ENCODE measurements at regions not wholly inside any gene's neighbourhood (a gene's known extent, or its start where the extent isn't known, plus 50 kb on each side); places are given as distances from the start of the nearest gene placed in this dataset.

DNA sequence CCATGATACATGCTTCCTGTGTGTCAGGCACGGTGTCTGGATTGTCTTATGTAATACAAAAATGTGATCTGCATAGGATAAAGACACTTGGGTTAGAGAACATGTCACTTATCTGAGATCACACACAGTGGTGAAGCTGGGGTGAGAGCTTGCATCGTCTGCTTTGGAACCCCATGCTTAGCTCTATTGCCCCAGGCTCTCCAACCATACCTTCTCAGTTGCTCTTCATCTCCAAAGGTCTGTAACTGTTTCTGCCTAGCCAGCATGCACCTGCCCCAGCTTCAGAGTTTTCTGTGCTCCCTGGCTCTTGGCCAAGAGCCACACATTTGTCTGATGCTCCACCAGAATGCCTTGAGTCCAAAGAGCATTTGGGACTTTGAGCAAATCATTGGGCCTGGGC lies 93.9 kb upstream of the COG2 start:
- TF ChIP-seq, protein P1, sequence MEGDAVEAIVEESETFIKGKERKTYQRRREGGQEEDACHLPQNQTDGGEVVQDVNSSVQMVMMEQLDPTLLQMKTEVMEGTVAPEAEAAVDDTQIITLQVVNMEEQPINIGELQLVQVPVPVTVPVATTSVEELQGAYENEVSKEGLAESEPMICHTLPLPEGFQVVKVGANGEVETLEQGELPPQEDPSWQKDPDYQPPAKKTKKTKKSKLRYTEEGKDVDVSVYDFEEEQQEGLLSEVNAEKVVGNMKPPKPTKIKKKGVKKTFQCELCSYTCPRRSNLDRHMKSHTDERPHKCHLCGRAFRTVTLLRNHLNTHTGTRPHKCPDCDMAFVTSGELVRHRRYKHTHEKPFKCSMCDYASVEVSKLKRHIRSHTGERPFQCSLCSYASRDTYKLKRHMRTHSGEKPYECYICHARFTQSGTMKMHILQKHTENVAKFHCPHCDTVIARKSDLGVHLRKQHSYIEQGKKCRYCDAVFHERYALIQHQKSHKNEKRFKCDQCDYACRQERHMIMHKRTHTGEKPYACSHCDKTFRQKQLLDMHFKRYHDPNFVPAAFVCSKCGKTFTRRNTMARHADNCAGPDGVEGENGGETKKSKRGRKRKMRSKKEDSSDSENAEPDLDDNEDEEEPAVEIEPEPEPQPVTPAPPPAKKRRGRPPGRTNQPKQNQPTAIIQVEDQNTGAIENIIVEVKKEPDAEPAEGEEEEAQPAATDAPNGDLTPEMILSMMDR (IDR thresholded peaks at IDR 0.05) = no peak
- H3K27ac ChIP-seq = no peak overlapping the region
- H3K9me3 ChIP-seq = no peaks in the 10 kb centered on the region
- intact Hi-C loops (cut with DNase I) = no loop called here
- no peaks in the 10 kb centered on the region for H3K4me1 ChIP-seq
- WGBS, 3 donors = 40 to 93% (median 65%) methylated on average over 2 of the region's 2 CpGs
- DNase-seq (no peak), ATAC-seq (no peak)
- no peaks in the 10 kb centered on the region for H3K36me3 ChIP-seq (ENCODE audit: insufficient read depth in 1 of 2, low read depth in 1 of 2)
- H3K27me3 ChIP-seq (ENCODE audit: insufficient read depth in 3 of 3, low read length in 2 of 3) = peaks cover 0 to 5% (median 3%) of the 10 kb centered on the region in 3 donors
- H3K4me3 ChIP-seq = no peak overlapping the region

DNA sequence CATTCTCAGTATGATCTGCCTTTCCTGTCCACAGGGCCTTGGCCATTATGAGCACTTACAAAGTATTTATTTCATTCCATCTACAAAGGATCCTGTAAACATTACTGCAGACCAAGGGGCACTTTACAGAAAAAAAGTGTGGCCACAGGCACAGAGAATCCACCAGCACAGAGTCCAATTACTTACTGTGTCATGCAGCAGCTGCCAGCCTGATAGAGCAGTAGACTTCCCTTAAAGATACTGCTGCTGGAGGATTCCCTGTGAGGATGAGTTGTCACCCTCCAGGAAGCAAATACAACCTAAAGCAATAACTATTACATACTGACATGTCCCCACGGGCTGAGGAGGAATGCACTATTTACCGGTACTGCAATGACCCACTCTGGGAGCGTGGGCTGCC lies 97.1 kb upstream of the COG2 start:
- Histone ChIP-seq H3K36me3 (ENCODE audit: insufficient read depth in 1 of 2, low read depth in 1 of 2) (no peaks in the 10 kb centered on the region), H3K27me3 (ENCODE audit: insufficient read depth in 3 of 3, low read length in 2 of 3) (peaks cover 0 to 5% (median 3%) of the 10 kb centered on the region in 3 donors), H3K4me1 (no peaks in the 10 kb centered on the region), H3K9me3 (no peaks in the 10 kb centered on the region), H3K4me3 (no peak overlapping the region), H3K27ac (no peak overlapping the region)
- intact Hi-C loops (cut with DNase I) = no loop called here
- WGBS, 3 donors = 88 to 94% (median 92%) methylated on average over 3 of the region's 3 CpGs
- TF ChIP-seq, protein P1 (IDR thresholded peaks at IDR 0.05) = no peak
- DNase-seq (no peak), ATAC-seq (no peak)

DNA sequence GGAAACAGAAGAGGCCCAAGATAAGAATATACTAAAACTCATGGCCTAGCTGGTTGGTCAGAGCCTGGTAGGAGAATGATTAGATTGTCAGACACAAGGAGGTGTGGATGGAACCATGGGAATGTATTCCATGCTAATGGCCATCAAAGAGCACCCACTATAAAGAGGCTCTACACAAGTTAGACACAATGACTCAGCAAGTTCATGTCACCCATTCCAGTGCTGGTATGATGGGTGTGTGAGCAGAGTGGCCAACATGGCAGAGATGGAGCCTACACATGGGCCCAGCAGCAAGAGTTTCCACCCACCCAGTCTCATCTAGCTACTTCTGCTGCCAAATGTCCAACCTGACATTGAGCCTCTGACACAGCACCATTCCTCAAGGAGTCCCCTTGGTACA lies 97.5 kb upstream of the COG2 start:
- Histone ChIP-seq H3K4me1 (no peaks in the 10 kb centered on the region), H3K36me3 (ENCODE audit: insufficient read depth in 1 of 2, low read depth in 1 of 2) (no peaks in the 10 kb centered on the region), H3K4me3 (no peak overlapping the region), H3K27ac (no peak overlapping the region), H3K27me3 (ENCODE audit: insufficient read depth in 3 of 3, low read length in 2 of 3) (peaks cover 0 to 5% (median 3%) of the 10 kb centered on the region in 3 donors), H3K9me3 (no peaks in the 10 kb centered on the region)
- TF ChIP-seq, protein P1 (IDR thresholded peaks at IDR 0.05) = no peak
- intact Hi-C loops (cut with DNase I) = no loop called here
- no peak for DNase-seq
- no peak for ATAC-seq

DNA sequence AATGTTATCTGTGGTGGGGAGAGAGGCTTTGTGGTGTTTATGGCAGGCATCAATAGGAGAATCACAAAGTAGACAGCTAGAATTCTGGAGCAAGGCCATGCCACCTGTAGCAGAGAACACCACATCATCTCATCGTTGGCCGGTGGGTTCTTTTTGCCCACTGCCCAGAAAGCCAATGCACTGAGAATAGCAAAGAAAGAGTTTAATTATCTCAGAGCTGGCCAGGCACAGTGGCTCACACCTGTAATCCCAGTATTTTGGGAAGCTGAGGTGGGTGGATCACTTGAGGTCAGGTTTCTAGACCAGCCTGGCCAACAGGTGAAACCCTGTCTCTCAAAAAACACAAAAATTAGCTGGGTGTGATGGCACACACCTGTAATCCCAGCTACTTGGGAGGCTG lies 99.2 kb upstream of the COG2 start:
- H3K4me3 ChIP-seq = no peak overlapping the region
- 89 to 100% (median 98%) methylated on average over 2 of the region's 2 CpGs for WGBS, 3 donors
- DNase-seq = no peak
- no peak for ATAC-seq
- no peaks in the 10 kb centered on the region for H3K9me3 ChIP-seq
- H3K4me1 ChIP-seq = no peaks in the 10 kb centered on the region
- H3K36me3 ChIP-seq (ENCODE audit: insufficient read depth in 1 of 2, low read depth in 1 of 2) = no peaks in the 10 kb centered on the region
- TF ChIP-seq, protein P1 (IDR thresholded peaks at IDR 0.05) = no peak
- H3K27me3 ChIP-seq (ENCODE audit: insufficient read depth in 3 of 3, low read length in 2 of 3) = peaks cover 0 to 5% (median 3%) of the 10 kb centered on the region in 3 donors
- intact Hi-C loops (cut with DNase I) = no loop called here
- H3K27ac ChIP-seq = no peak overlapping the region

GRCh38 chr1:230542681-230543080 lies 99.6 kb upstream of the COG2 start:
- Histone ChIP-seq H3K9me3 (no peaks in the 10 kb centered on the region), H3K4me3 (no peak overlapping the region), H3K27ac (no peak overlapping the region), H3K36me3 (ENCODE audit: insufficient read depth in 1 of 2, low read depth in 1 of 2) (no peaks in the 10 kb centered on the region), H3K4me1 (no peaks in the 10 kb centered on the region), H3K27me3 (ENCODE audit: insufficient read depth in 3 of 3, low read length in 2 of 3) (peaks cover 0 to 5% (median 3%) of the 10 kb centered on the region in 3 donors)
- DNase-seq = no peak
- 89 to 95% (median 91%) methylated on average over 2 of the region's 2 CpGs for WGBS, 3 donors
- intact Hi-C loops (cut with DNase I) = no loop called here
- ATAC-seq = no peak
- TF ChIP-seq, protein P1 (IDR thresholded peaks at IDR 0.05) = no peak
